ENCODE measurements at regions not wholly inside any gene's neighbourhood (a gene's known extent, or its start where the extent isn't known, plus 50 kb on each side); places are given as distances from the start of the nearest gene placed in this dataset.

DNA sequence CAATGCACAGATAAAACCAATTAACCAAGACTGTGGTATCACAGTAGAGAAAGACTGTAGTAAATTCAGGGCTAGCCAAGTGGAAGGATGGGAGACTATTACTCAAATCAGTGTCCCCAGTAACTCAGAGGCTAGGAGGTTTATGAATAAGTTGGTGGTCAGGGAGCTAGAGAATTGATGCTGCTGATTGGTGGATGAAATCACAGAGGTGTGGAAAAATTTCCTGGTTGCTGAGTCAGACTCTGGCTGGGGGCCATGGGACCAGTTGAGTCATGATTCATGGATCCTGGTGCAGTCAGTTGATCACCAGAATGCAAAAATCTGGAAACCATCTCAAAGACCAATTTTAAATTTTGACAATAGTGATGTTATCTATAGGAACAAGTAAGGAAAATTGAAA lies 555.9 kb downstream of the C6orf118 start:
- Histone ChIP-seq H3K23me2 (ENCODE audit: insufficient read length, low read depth, low read length, poor library complexity, severe bottlenecking) (no peaks in the 10 kb centered on the region), H2AFZ (ENCODE audit: low read length) (no peak overlapping the region), H3K79me1 (ENCODE audit: insufficient read depth, low read depth, low read length, poor library complexity, severe bottlenecking) (no peaks in the 10 kb centered on the region), H3K4me2 (ENCODE audit: insufficient read depth, insufficient read length, low read length) (no peak overlapping the region), H3K4ac (ENCODE audit: low read depth, low read length) (no peak overlapping the region), H2BK20ac (ENCODE audit: low read depth, low read length, poor library complexity, severe bottlenecking) (no peak overlapping the region), H2BK12ac (ENCODE audit: insufficient read length, low read depth, low read length) (no peak overlapping the region), H3K9me3 (ENCODE audit: control insufficient read depth, low read depth, low read length) (no peaks in the 10 kb centered on the region), H3K79me2 (ENCODE audit: insufficient read depth, low read length) (no peaks in the 10 kb centered on the region), H2AK5ac (ENCODE audit: insufficient read length, low read length) (no peak overlapping the region), H2BK15ac (ENCODE audit: low read depth, low read length) (no peak overlapping the region), H3K27me3 (ENCODE audit: insufficient read depth, low read length) (no peaks in the 10 kb centered on the region), H3K4me1 (ENCODE audit: insufficient read depth, low read length) (no peaks in the 10 kb centered on the region), H2BK120ac (ENCODE audit: low read depth, low read length, poor library complexity, severe bottlenecking) (no peak overlapping the region), H3K9ac (ENCODE audit: extremely low read depth, insufficient read length, low read length) (no peak overlapping the region), H4K20me1 (ENCODE audit: control insufficient read depth, insufficient read depth, insufficient read length) (no peaks in the 10 kb centered on the region), H3K56ac (ENCODE audit: insufficient read length, low read depth, low read length) (no peak overlapping the region), H3K18ac (ENCODE audit: insufficient read length, low read depth, low read length) (no peak overlapping the region), H3T11ph (ENCODE audit: low read length) (no peak overlapping the region), H3K14ac (ENCODE audit: insufficient read depth, low read length) (no peak overlapping the region), H4K5ac (ENCODE audit: insufficient read length, low read depth, low read length) (no peak overlapping the region), H4K8ac (replicated peaks; ENCODE audit: insufficient read length, low read depth, low read length) (no peak overlapping the region), H3K23ac (ENCODE audit: insufficient read length, low read depth, low read length) (no peak overlapping the region), H2BK5ac (ENCODE audit: insufficient read length, low read length) (no peak overlapping the region), H4K91ac (ENCODE audit: insufficient read length, low read depth, low read length) (no peak overlapping the region), H3K27ac (ENCODE audit: insufficient read length, low read depth, low read length) (no peak overlapping the region)
- no peak overlapping the region for H3K27ac Mint-ChIP-seq
- no peaks in the 10 kb centered on the region for H3K27me3 Mint-ChIP-seq (ENCODE audit: low read depth)
- H3K4me1 Mint-ChIP-seq = peaks cover 8 to 10% of the 10 kb centered on the region in 2 experiments
- H3K9me3 Mint-ChIP-seq = no peaks in the 10 kb centered on the region; a peak in 1 of 5 replicates
- H3K36me3 Mint-ChIP-seq (ENCODE audit: insufficient read depth in 1 of 3, low read depth in 3 of 3) = no peaks in the 10 kb centered on the region
- TF ChIP-seq, protein P1, sequence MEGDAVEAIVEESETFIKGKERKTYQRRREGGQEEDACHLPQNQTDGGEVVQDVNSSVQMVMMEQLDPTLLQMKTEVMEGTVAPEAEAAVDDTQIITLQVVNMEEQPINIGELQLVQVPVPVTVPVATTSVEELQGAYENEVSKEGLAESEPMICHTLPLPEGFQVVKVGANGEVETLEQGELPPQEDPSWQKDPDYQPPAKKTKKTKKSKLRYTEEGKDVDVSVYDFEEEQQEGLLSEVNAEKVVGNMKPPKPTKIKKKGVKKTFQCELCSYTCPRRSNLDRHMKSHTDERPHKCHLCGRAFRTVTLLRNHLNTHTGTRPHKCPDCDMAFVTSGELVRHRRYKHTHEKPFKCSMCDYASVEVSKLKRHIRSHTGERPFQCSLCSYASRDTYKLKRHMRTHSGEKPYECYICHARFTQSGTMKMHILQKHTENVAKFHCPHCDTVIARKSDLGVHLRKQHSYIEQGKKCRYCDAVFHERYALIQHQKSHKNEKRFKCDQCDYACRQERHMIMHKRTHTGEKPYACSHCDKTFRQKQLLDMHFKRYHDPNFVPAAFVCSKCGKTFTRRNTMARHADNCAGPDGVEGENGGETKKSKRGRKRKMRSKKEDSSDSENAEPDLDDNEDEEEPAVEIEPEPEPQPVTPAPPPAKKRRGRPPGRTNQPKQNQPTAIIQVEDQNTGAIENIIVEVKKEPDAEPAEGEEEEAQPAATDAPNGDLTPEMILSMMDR (conservative IDR thresholded peaks at IDR 0.05) = no peak
- DNase-seq = no peak
- H3K4me3 Mint-ChIP-seq = no peak overlapping the region

Data from H9 (cell line).